Lower leg skin (tissue), 4 donors: ENCODE measurements at regions not wholly inside any gene's neighbourhood (a gene's known extent, or its start where the extent isn't known, plus 50 kb on each side); places are given as distances from the start of the nearest gene placed in this dataset.

Experiments
- DNase-seq, 2 donors: peaks; one replicate each; pipeline ENCODE4 v3.0.0-alpha.2; 2019; ENCODE audit warnings: low spot score in 2 of 2
- H3K4me3 ChIP-seq: fragments of 200-600 bp; sonication (generic); 2 replicates; pipeline ENCODE4 v1.5.1; 2017; ENCODE audit warnings: mild to moderate bottlenecking, low read depth; ENCODE audit not compliant: poor library complexity, severe bottlenecking
- CTCF ChIP-seq, 3 donors: fragments of 450-650 bp; IDR thresholded peaks; one replicate each; pipeline ENCODE4 v1.5.1; 2016; ENCODE audit warnings: antibody characterized with exemption in 3 of 3, mild to moderate bottlenecking in 3 of 3, moderate library complexity in 2 of 3
- POLR2A ChIP-seq, 2 donors: fragments of 450-650 bp; IDR thresholded peaks; one replicate each; pipeline ENCODE4 v1.6.1; 2016 to 2017; ENCODE audit warnings: antibody characterized with exemption in 2 of 2, mild to moderate bottlenecking in 1 of 2, moderate library complexity in 1 of 2
- WGBS, 2 donors: methylation state at CpG; one replicate each; pipeline ENCODE4 v1.1.5; 2018; 5-methylcytosine and 5-hydroxymethylcytosine counted together
- intact Hi-C: fragments of 100-400 bp; cut with DNase I; formaldehyde crosslinking; loops from one replicate; pipeline ENCODE4 v1.15.0; 2023; ENCODE audit warnings: low total_unique reads

GRCh38 chr15:62437753-62438152, 272.7 kb upstream of the C2CD4B start:
- H3K4me3 ChIP-seq = no peak overlapping the region
- DNase-seq = no peak
- WGBS, 2 donors = 84 to 87% methylated on average over 2 of the region's 2 CpGs
- TF ChIP-seq POLR2A (IDR thresholded peaks at IDR 0.05) (no peak), CTCF (IDR thresholded peaks at IDR 0.05) (no peak)
- intact Hi-C loops = no loop called here

- 70 to 80% methylated on average over 5 of the region's 5 CpGs for WGBS, 2 donors
- peak in 1 of 2 donors; percentile 43 for DNase-seq
- H3K4me3 ChIP-seq = no peak overlapping the region
- no peak for TF ChIP-seq CTCF (IDR thresholded peaks at IDR 0.05)
- no peak for TF ChIP-seq POLR2A (IDR thresholded peaks at IDR 0.05)
- intact Hi-C loops = no loop called here
Measured at GRCh38 chr15:62439543-62440016, 274.5 kb upstream of the C2CD4B start.

GRCh38 chr15:62440362-62441105, 275.4 kb upstream of the C2CD4B start:
- no peak overlapping the region for H3K4me3 ChIP-seq
- no peak for DNase-seq
- WGBS, 2 donors = 69 to 72% methylated on average over 11 of the region's 11 CpGs
- TF ChIP-seq POLR2A (IDR thresholded peaks at IDR 0.05) = no peak
- TF ChIP-seq CTCF (IDR thresholded peaks at IDR 0.05) = no peak
- intact Hi-C loops = no loop called here

- DNase-seq = peak; percentile 66 to 89
- intact Hi-C loops = no loop called here
- 65 to 78% methylated on average over 8 of the region's 8 CpGs for WGBS, 2 donors
- H3K4me3 ChIP-seq = no peak overlapping the region
- TF ChIP-seq POLR2A (IDR thresholded peaks at IDR 0.05) = no peak
- TF ChIP-seq CTCF (IDR thresholded peaks at IDR 0.05) = no peak
Measured at GRCh38 chr15:62444104-62445022, 279.3 kb upstream of the C2CD4B start.

- intact Hi-C loops = no loop called here
- DNase-seq = no peak
- 81 to 82% methylated on average over 2 of the region's 2 CpGs for WGBS, 2 donors
Measured at GRCh38 chr15:62445244-62445643, 280.2 kb upstream of the C2CD4B start.

More at GRCh38 chr15:62445244-62445643, 280.2 kb upstream of the C2CD4B start:
- no peak overlapping the region for H3K4me3 ChIP-seq
- TF ChIP-seq CTCF (IDR thresholded peaks at IDR 0.05) (no peak), POLR2A (IDR thresholded peaks at IDR 0.05) (no peak)
